Renal cortex interstitium (tissue), 11 donors: ENCODE measurements at regions not wholly inside any gene's neighbourhood (a gene's known extent, or its start where the extent isn't known, plus 50 kb on each side); places are given as distances from the start of the nearest gene placed in this dataset.

ENCODE experiments used
- DNase-seq, 11 donors: peaks; one replicate each; pipeline ENCODE4 v3.0.0-alpha.2; 2013; ENCODE audit warnings: low read depth in 9 of 11, low spot score in 4 of 11; ENCODE audit errors: extremely low read depth in 1 of 11

- peak in 7 of 11 donors; percentile 13 to 40 (median 27) for DNase-seq
These were observed 262.9 kb upstream of the PROX1 start for GRCh38 chr1:213724640-213725536.

GRCh38 chr1:213727853-213728592 lies 259.8 kb upstream of the PROX1 start:
- no peak for DNase-seq

- DNase-seq = no peak
These were observed 258.9 kb upstream of the PROX1 start for GRCh38 chr1:213728593-213729536.

- no peak for DNase-seq
These were observed 254.1 kb upstream of the PROX1 start for GRCh38 chr1:213733705-213734104.

GRCh38 chr1:213737398-213738035 lies 250.3 kb upstream of the PROX1 start:
- peak in 2 of 11 donors; percentile 14 to 19 for DNase-seq

GRCh38 chr1:213738658-213739057 lies 249.1 kb upstream of the PROX1 start:
- DNase-seq = no peak

- no peak for DNase-seq
These were observed 244.8 kb upstream of the PROX1 start for GRCh38 chr1:213742992-213743391.

GRCh38 chr1:213744780-213745179 lies 243.0 kb upstream of the PROX1 start:
- DNase-seq = no peak

GRCh38 chr1:213745451-213745850 lies 242.3 kb upstream of the PROX1 start:
- no peak for DNase-seq

- no peak for DNase-seq
These were observed 238.2 kb upstream of the PROX1 start for GRCh38 chr1:213749558-213749957.

GRCh38 chr1:213750231-213751063 lies 237.3 kb upstream of the PROX1 start:
- DNase-seq = no peak

GRCh38 chr1:213751064-213751397 lies 236.7 kb upstream of the PROX1 start:
- DNase-seq = no peak

GRCh38 chr1:213759359-213760181 lies 228.2 kb upstream of the PROX1 start:
- DNase-seq = no peak

- DNase-seq = no peak
These were observed 225.8 kb upstream of the PROX1 start for GRCh38 chr1:213761845-213762407.

- DNase-seq = no peak
These were observed 220.1 kb upstream of the PROX1 start for GRCh38 chr1:213767683-213768082.

- DNase-seq = no peak
These were observed 215.4 kb upstream of the PROX1 start for GRCh38 chr1:213772128-213773063.
